ENCODE measurements at regions not wholly inside any gene's neighbourhood (a gene's known extent, or its start where the extent isn't known, plus 50 kb on each side); places are given as distances from the start of the nearest gene placed in this dataset.
"Not testable (repeated sequence)": the region's sequence is repeated elsewhere in the genome, so short reads cannot be mapped to it uniquely, and the experiment has no call there.

GRCh38 chr4:31682796-31683195, 962.6 kb downstream of the PCDH7 start:
- no peak for DNase-seq

- DNase-seq = no peak
These were observed 967.7 kb downstream of the PCDH7 start for GRCh38 chr4:31687717-31688342.

GRCh38 chr4:31692399-31692940, 972.3 kb downstream of the PCDH7 start:
- no peak for DNase-seq

- no peak for DNase-seq
These were observed 981.1 kb downstream of the PCDH7 start for GRCh38 chr4:31701256-31701655.

- no peak for DNase-seq
These were observed 982.2 kb downstream of the PCDH7 start for GRCh38 chr4:31702326-31702725.

- DNase-seq = no peak
These were observed 994.1 kb downstream of the PCDH7 start for GRCh38 chr4:31714238-31714637.

- DNase-seq = no peak
These were observed 995.1 kb downstream of the PCDH7 start for GRCh38 chr4:31715302-31715701.

- DNase-seq = no peak
These were observed 1006.9 kb downstream of the PCDH7 start for GRCh38 chr4:31727030-31727429.

- no peak for DNase-seq
These were observed 1014.8 kb downstream of the PCDH7 start for GRCh38 chr4:31735004-31735403.

- no peak for DNase-seq
These were observed 1017.2 kb downstream of the PCDH7 start for GRCh38 chr4:31737419-31737818.

- DNase-seq = no peak
These were observed 1021.2 kb downstream of the PCDH7 start for GRCh38 chr4:31741326-31741725.

GRCh38 chr4:31748382-31748781, 1028.2 kb downstream of the PCDH7 start:
- no peak for DNase-seq

- DNase-seq = not testable (repeated sequence)
These were observed 1030.4 kb downstream of the PCDH7 start for GRCh38 chr4:31750581-31750980.

- DNase-seq = no peak
These were observed 1035.6 kb downstream of the PCDH7 start for GRCh38 chr4:31755751-31756150.

GRCh38 chr4:31768756-31769155, 1048.6 kb downstream of the PCDH7 start:
- no peak for DNase-seq

- no peak for DNase-seq
These were observed 1063.1 kb downstream of the PCDH7 start for GRCh38 chr4:31783311-31783710.

GRCh38 chr4:31784558-31784957, 1064.4 kb downstream of the PCDH7 start:
- no peak for DNase-seq

GRCh38 chr4:31787701-31788100, 1067.5 kb downstream of the PCDH7 start:
- DNase-seq = no peak

GRCh38 chr4:31788676-31789075, 1068.5 kb downstream of the PCDH7 start:
- DNase-seq = no peak

- DNase-seq = no peak
These were observed 1071.5 kb downstream of the PCDH7 start for GRCh38 chr4:31791666-31792065.

- no peak for DNase-seq
These were observed 1073.7 kb downstream of the PCDH7 start for GRCh38 chr4:31793907-31794306.

- not testable (repeated sequence) for DNase-seq
These were observed 1076.9 kb downstream of the PCDH7 start for GRCh38 chr4:31797052-31797451.

- no peak for DNase-seq
These were observed 1083.5 kb downstream of the PCDH7 start for GRCh38 chr4:31803526-31804195.

- DNase-seq = no peak
These were observed 1086.9 kb downstream of the PCDH7 start for GRCh38 chr4:31807036-31807435.

GRCh38 chr4:31844350-31844749, 1124.2 kb downstream of the PCDH7 start:
- DNase-seq = no peak

Data from NCI-H2029 (cell line).